ENCODE measurements at regions not wholly inside any gene's neighbourhood (a gene's known extent, or its start where the extent isn't known, plus 50 kb on each side); places are given as distances from the start of the nearest gene placed in this dataset.

DNA sequence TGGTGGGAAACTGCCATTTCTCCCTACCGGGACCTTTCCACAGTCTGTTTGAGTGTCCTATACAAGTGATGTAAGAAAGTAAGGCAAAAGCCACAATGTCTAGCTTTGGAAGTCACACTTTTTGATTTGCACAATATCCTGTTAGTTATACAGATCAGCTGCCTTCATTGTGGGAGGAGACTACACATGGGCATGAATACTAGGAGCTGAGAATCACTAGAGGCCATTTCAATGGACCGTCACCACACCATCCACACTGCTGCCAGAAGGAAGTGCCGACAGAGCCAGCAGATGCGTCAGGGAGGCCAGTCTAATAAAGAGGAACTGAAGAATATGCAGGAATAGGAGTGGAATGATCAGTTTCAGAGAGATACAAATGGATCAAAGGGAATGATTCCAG lies 65.8 kb downstream of the SCN11A start:
- DNase-seq (ENCODE audit: low spot score): no peak
- CTCF ChIA-PET (ENCODE audit: low intra/inter-chr PET ratio, low total read pairs): no interaction called here
- in situ Hi-C loops (cut with HindIII; ENCODE audit: extremely low pct_ligation_motif_present, low pct_unique_long_range_greater_than_20kb): no loop called here
- Histone ChIP-seq H3K36me3 (replicated peaks in 1 of 2; ENCODE audit: control insufficient read depth in 1 of 2, insufficient read depth in 2 of 2, low read length in 2 of 2) (no peaks in the 10 kb centered on the region), H2AFZ (ENCODE audit: low read length) (no peak overlapping the region), H3K79me2 (ENCODE audit: insufficient read depth, low read length) (no peaks in the 10 kb centered on the region), H3K9ac (ENCODE audit: insufficient read depth, low read depth, low read length) (no peak overlapping the region), H3K4me3 (replicated peaks in 1 of 3; ENCODE audit: insufficient read depth in 1 of 3, low read depth in 2 of 3, low read length in 3 of 3) (no peak overlapping the region), H3K9me3 (ENCODE audit: low read length) (no peaks in the 10 kb centered on the region), H3K4me1 (ENCODE audit: insufficient read depth, low read length) (no peaks in the 10 kb centered on the region), H3K27me3 (ENCODE audit: control insufficient read depth in 1 of 2, insufficient read depth in 2 of 2, low read length in 2 of 2) (peaks cover 0 to 30% of the 10 kb centered on the region in 2 experiments; a peak in 4 of 5 replicates), H3K4me2 (ENCODE audit: low read depth, low read length) (no peak overlapping the region), H4K20me1 (ENCODE audit: insufficient read depth, low read length) (no peaks in the 10 kb centered on the region), H3K27ac (ENCODE audit: extremely low read length, insufficient read depth, low read length) (no peak overlapping the region)
- TF ChIP-seq NCOA1 (CRISPR knock-in tag; IDR thresholded peaks at IDR 0.05) (no peak), ZNF543 (CRISPR knock-in tag; IDR thresholded peaks at IDR 0.05) (no peak), ETV5 (CRISPR knock-in tag; IDR thresholded peaks at IDR 0.05; ENCODE audit: borderline replicate concordance) (no peak), THAP7 (CRISPR knock-in tag; IDR thresholded peaks at IDR 0.05) (no peak), MTA1 (CRISPR knock-in tag; IDR thresholded peaks at IDR 0.05; ENCODE audit: borderline replicate concordance) (no peak), FOXA3 (CRISPR knock-in tag; IDR thresholded peaks at IDR 0.05) (no peak), HBP1 (CRISPR knock-in tag; IDR thresholded peaks at IDR 0.05; ENCODE audit: low read depth) (no peak)
- 4% methylated on average over 4 of the region's 4 CpGs for WGBS (ENCODE audit: low lambda C conversion rate)
- POLR2A ChIA-PET: no interaction called here
- intact Hi-C loops (cut with micrococcal nuclease; ENCODE audit: unreplicated experiment): no loop called here
- BruUV-seq (replicated peaks): no TSS peak
- no peak for ATAC-seq
- no peak for FAIRE-seq

GRCh38 chr3:38985581-38985980 lies 66.2 kb downstream of the SCN11A start:
- no peaks in the 10 kb centered on the region for H3K4me1 ChIP-seq (ENCODE audit: insufficient read depth, low read length)
- H4K20me1 ChIP-seq (ENCODE audit: insufficient read depth, low read length): no peaks in the 10 kb centered on the region
- CTCF ChIA-PET (ENCODE audit: low intra/inter-chr PET ratio, low total read pairs): no interaction called here
- no peak overlapping the region for H3K27ac ChIP-seq (ENCODE audit: extremely low read length, insufficient read depth, low read length)
- H3K27me3 ChIP-seq (ENCODE audit: control insufficient read depth in 1 of 2, insufficient read depth in 2 of 2, low read length in 2 of 2): peaks cover 0 to 31% of the 10 kb centered on the region in 2 experiments; a peak in 4 of 5 replicates
- H3K79me2 ChIP-seq (ENCODE audit: insufficient read depth, low read length): no peaks in the 10 kb centered on the region
- H3K4me3 ChIP-seq (replicated peaks in 1 of 3; ENCODE audit: insufficient read depth in 1 of 3, low read depth in 2 of 3, low read length in 3 of 3): no peak overlapping the region
- no TSS peak for BruUV-seq (replicated peaks)
- no peaks in the 10 kb centered on the region for H3K9me3 ChIP-seq (ENCODE audit: low read length)
- ATAC-seq (no peak), FAIRE-seq (no peak), DNase-seq (ENCODE audit: low spot score) (no peak)
- H2AFZ ChIP-seq (ENCODE audit: low read length): no peak overlapping the region
- POLR2A ChIA-PET: no interaction called here
- intact Hi-C loops (cut with micrococcal nuclease; ENCODE audit: unreplicated experiment) (no loop called here), in situ Hi-C loops (cut with HindIII; ENCODE audit: extremely low pct_ligation_motif_present, low pct_unique_long_range_greater_than_20kb) (no loop called here)
- no peaks in the 10 kb centered on the region for H3K36me3 ChIP-seq (replicated peaks in 1 of 2; ENCODE audit: control insufficient read depth in 1 of 2, insufficient read depth in 2 of 2, low read length in 2 of 2)
- H3K4me2 ChIP-seq (ENCODE audit: low read depth, low read length): no peak overlapping the region
- no peak overlapping the region for H3K9ac ChIP-seq (ENCODE audit: insufficient read depth, low read depth, low read length)
- TF ChIP-seq ZFP90 (CRISPR knock-in tag; IDR thresholded peaks at IDR 0.05; ENCODE audit: borderline replicate concordance): no peak
- no peak for TF ChIP-seq PBX3 (CRISPR knock-in tag; IDR thresholded peaks at IDR 0.05; ENCODE audit: borderline replicate concordance)
- TF ChIP-seq ATAD3A (CRISPR knock-in tag; IDR thresholded peaks at IDR 0.05): no peak
- no peak for TF ChIP-seq EHMT2 (IDR thresholded peaks at IDR 0.05; ENCODE audit: borderline replicate concordance, low read depth, low read length)
- no peak for TF ChIP-seq PCBP2 (optimal IDR thresholded peaks at IDR 0.05; ENCODE audit: low read depth, low read length, poor library complexity, severe bottlenecking)
- TF ChIP-seq RFXAP (CRISPR knock-in tag; IDR thresholded peaks at IDR 0.05; ENCODE audit: borderline replicate concordance): no peak
- TF ChIP-seq CREB3 (CRISPR knock-in tag; IDR thresholded peaks at IDR 0.05): no peak
- TF ChIP-seq ZSCAN25 (CRISPR knock-in tag; IDR thresholded peaks at IDR 0.05): no peak
